ENCODE measurements at regions not wholly inside any gene's neighbourhood (a gene's known extent, or its start where the extent isn't known, plus 50 kb on each side); places are given as distances from the start of the nearest gene placed in this dataset.
A peak's percentile ranks its signal among the peaks of the same experiment; 100 is the strongest.

- Histone ChIP-seq H3K36me3 (no peaks in the 10 kb centered on the region), H3K4me3 (ENCODE audit: low read depth, low read length) (peak overlapping the region; percentile 6; the same call in 1 of the 2 replicates), H3K9me3 (ENCODE audit: severe bottlenecking) (peaks cover 3% of the 10 kb centered on the region), H3K27ac (no peak overlapping the region), H3K27me3 (ENCODE audit: insufficient read depth, low read depth, severe bottlenecking) (no peaks in the 10 kb centered on the region)
- DNase-seq: no peak
- TF ChIP-seq CTCF (IDR thresholded peaks at IDR 0.05; ENCODE audit: low read depth, low read length): no peak
These were observed 100.3 kb downstream of the ZNF280B start for GRCh38 chr22:22408269-22408668.

GRCh38 chr22:22408731-22409696 is 99.5 kb downstream of the ZNF280B start:
- Histone ChIP-seq H3K27ac (peak overlapping the region; percentile 25), H3K27me3 (ENCODE audit: insufficient read depth, low read depth, severe bottlenecking) (no peaks in the 10 kb centered on the region), H3K4me3 (ENCODE audit: low read depth, low read length) (peak overlapping the region; percentile 16), H3K9me3 (ENCODE audit: severe bottlenecking) (peaks cover 5% of the 10 kb centered on the region), H3K36me3 (no peaks in the 10 kb centered on the region)
- peak; percentile 80 for DNase-seq
- peak; percentile 90 for TF ChIP-seq CTCF (IDR thresholded peaks at IDR 0.05; ENCODE audit: low read depth, low read length)

- Histone ChIP-seq H3K4me3 (ENCODE audit: low read depth, low read length) (no peak overlapping the region), H3K27me3 (ENCODE audit: insufficient read depth, low read depth, severe bottlenecking) (no peaks in the 10 kb centered on the region), H3K36me3 (no peaks in the 10 kb centered on the region), H3K27ac (peak overlapping the region; percentile 25), H3K9me3 (ENCODE audit: severe bottlenecking) (peaks cover 5% of the 10 kb centered on the region)
- DNase-seq: peak; percentile 79
- TF ChIP-seq CTCF (IDR thresholded peaks at IDR 0.05; ENCODE audit: low read depth, low read length): no peak
These were observed 98.4 kb downstream of the ZNF280B start for GRCh38 chr22:22410121-22410520.

GRCh38 chr22:22410677-22411076 is 97.9 kb downstream of the ZNF280B start:
- no peaks in the 10 kb centered on the region for H3K27me3 ChIP-seq (ENCODE audit: insufficient read depth, low read depth, severe bottlenecking)
- peaks cover 5% of the 10 kb centered on the region for H3K9me3 ChIP-seq (ENCODE audit: severe bottlenecking)
- H3K4me3 ChIP-seq (ENCODE audit: low read depth, low read length): no peak overlapping the region
- no peak for DNase-seq
- H3K27ac ChIP-seq: no peak overlapping the region
- no peak for TF ChIP-seq CTCF (IDR thresholded peaks at IDR 0.05; ENCODE audit: low read depth, low read length)
- H3K36me3 ChIP-seq: no peaks in the 10 kb centered on the region

- Histone ChIP-seq H3K27ac (peak overlapping the region; percentile 33; the same call in 1 of the 2 replicates), H3K36me3 (no peaks in the 10 kb centered on the region), H3K27me3 (ENCODE audit: insufficient read depth, low read depth, severe bottlenecking) (no peaks in the 10 kb centered on the region), H3K9me3 (ENCODE audit: severe bottlenecking) (peaks cover 5% of the 10 kb centered on the region), H3K4me3 (ENCODE audit: low read depth, low read length) (no peak overlapping the region)
- TF ChIP-seq CTCF (IDR thresholded peaks at IDR 0.05; ENCODE audit: low read depth, low read length): no peak
- DNase-seq: no peak
These were observed 94.3 kb downstream of the ZNF280B start for GRCh38 chr22:22414266-22414665.

Measured in WERI-Rb-1 (cell line).